OCI-LY1 (cell line): ENCODE measurements at regions not wholly inside any gene's neighbourhood (a gene's known extent, or its start where the extent isn't known, plus 50 kb on each side); places are given as distances from the start of the nearest gene placed in this dataset.
A peak's percentile ranks its signal among the peaks of the same experiment; 100 is the strongest.

Experiments used
- H2AFZ ChIP-seq: fragments of 200-600 bp; sonication (generic), shearing (Covaris generic); 2 replicates; pipeline ENCODE4 v1.6.0; 2014; ENCODE audit warnings: antibody characterized with exemption, mild to moderate bottlenecking, low read length
- H3F3A ChIP-seq: fragments of 200-600 bp; sonication (generic), shearing (Covaris generic); 2 replicates; pipeline ENCODE4 v1.6.0; 2014; ENCODE audit warnings: mild to moderate bottlenecking, antibody characterized with exemption, low read length, moderate library complexity; ENCODE audit not compliant: insufficient read depth
- H3K27ac ChIP-seq: fragments of 200-600 bp; sonication (generic); 2 replicates; pipeline ENCODE4 v1.5.1; 2014; ENCODE audit warnings: low read length, mixed run types, mild to moderate bottlenecking, low read depth; ENCODE audit not compliant: poor library complexity, severe bottlenecking
- H3K27me3 ChIP-seq: fragments of 200-600 bp; sonication (generic); 2 replicates; pipeline ENCODE4 v1.6.0; 2014; ENCODE audit warnings: antibody characterized with exemption, mild to moderate bottlenecking, low read length, moderate library complexity; ENCODE audit not compliant: insufficient read depth
- H3K36me3 ChIP-seq: fragments of 200-600 bp; sonication (generic); 2 replicates; pipeline ENCODE4 v1.6.1; 2014; ENCODE audit warnings: mild to moderate bottlenecking, antibody characterized with exemption, low read length, moderate library complexity, mixed read lengths; ENCODE audit not compliant: insufficient read depth
- H3K4me1 ChIP-seq: fragments of 200-600 bp; sonication (generic); 2 replicates; pipeline ENCODE4 v1.5.1; 2014; ENCODE audit warnings: mild to moderate bottlenecking, low read length, moderate library complexity; ENCODE audit not compliant: insufficient read depth, severe bottlenecking
- H3K4me2 ChIP-seq: fragments of 200-600 bp; sonication (generic), shearing (Covaris generic); 2 replicates; pipeline ENCODE4 v1.6.1; 2014; ENCODE audit warnings: low read length
- H3K4me3 ChIP-seq: fragments of 200-600 bp; sonication (generic); 2 replicates; pipeline ENCODE4 v1.5.1; 2014; ENCODE audit warnings: low read length, low read depth, mild to moderate bottlenecking, mixed read lengths; ENCODE audit not compliant: poor library complexity, severe bottlenecking
- H3K79me2 ChIP-seq: fragments of 200-600 bp; shearing (Covaris generic); 2 replicates; pipeline ENCODE4 v1.6.1; 2016; ENCODE audit warnings: mixed run types, low read length, mixed read lengths; ENCODE audit not compliant: insufficient read depth
- H3K9ac ChIP-seq: fragments of 200-600 bp; sonication (generic), shearing (Covaris generic); 2 replicates; pipeline ENCODE4 v1.6.1; 2014; ENCODE audit warnings: mild to moderate bottlenecking, low read length, mixed read lengths
- H3K9me2 ChIP-seq: fragments of 200-600 bp; sonication (generic), shearing (Covaris generic); 2 replicates; pipeline ENCODE4 v1.6.1; 2014; ENCODE audit warnings: low read depth, mild to moderate bottlenecking, low read length, mixed read lengths
- H3K9me3 ChIP-seq: fragments of 200-600 bp; shearing (Covaris generic); 2 replicates; pipeline ENCODE4 v1.6.1; 2014; ENCODE audit warnings: low read length, mixed read lengths
- H4K20me1 ChIP-seq: fragments of 200-600 bp; sonication (generic), shearing (Covaris generic); 2 replicates; pipeline ENCODE4 v1.6.0; 2016; ENCODE audit warnings: mild to moderate bottlenecking, low read length; ENCODE audit not compliant: insufficient read depth
- EZH2 ChIP-seq: fragments of 200-600 bp; sonication (generic), shearing (Covaris generic); IDR thresholded peaks from 2 replicates; pipeline ENCODE4 v1.8.0; 2017; ENCODE audit warnings: borderline replicate concordance, mixed run types, mild to moderate bottlenecking, antibody characterized with exemption, low read length, moderate library complexity, mixed read lengths
- TF ChIP-seq, protein P1 (sequence below): fragments of 200-600 bp; sonication (generic), shearing (Covaris generic); IDR thresholded peaks from 2 replicates; pipeline ENCODE4 v1.5.1; 2017; ENCODE audit warnings: mild to moderate bottlenecking, antibody characterized with exemption, low read length, moderate library complexity, mixed read lengths

DNA sequence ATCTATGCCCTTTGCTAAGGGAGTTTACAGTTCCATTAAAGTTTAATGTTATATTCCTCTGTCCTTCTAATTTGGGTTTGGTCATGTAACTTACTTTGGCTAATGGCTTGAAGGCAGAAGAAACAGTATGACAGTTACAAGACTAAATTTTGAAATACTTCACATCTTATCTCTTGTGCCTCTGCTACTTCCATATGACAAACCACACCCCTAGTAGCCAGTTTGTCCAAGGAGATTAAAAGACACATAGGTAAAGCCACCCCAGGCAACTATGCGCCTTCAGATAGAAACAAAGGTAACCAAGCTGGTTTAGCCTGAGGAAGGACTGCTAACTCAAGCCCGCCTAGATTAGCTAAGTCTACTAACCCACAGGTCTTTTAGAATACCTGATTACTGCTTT, 273.4 kb upstream of the MIR17HG start:
- Histone ChIP-seq H3K36me3 (no peaks in the 10 kb centered on the region), H3K9me3 (no peaks in the 10 kb centered on the region), H3K9ac (no peak overlapping the region), H3K27me3 (no peaks in the 10 kb centered on the region), H3K27ac (no peak overlapping the region), H3K4me3 (no peak overlapping the region), H4K20me1 (no peaks in the 10 kb centered on the region), H3K79me2 (no peaks in the 10 kb centered on the region), H3K4me1 (no peaks in the 10 kb centered on the region), H2AFZ (no peak overlapping the region), H3K4me2 (no peak overlapping the region), H3K9me2 (no peaks in the 10 kb centered on the region), H3F3A (no peaks in the 10 kb centered on the region)
- TF ChIP-seq EZH2 = no peak
- TF ChIP-seq, protein P1, sequence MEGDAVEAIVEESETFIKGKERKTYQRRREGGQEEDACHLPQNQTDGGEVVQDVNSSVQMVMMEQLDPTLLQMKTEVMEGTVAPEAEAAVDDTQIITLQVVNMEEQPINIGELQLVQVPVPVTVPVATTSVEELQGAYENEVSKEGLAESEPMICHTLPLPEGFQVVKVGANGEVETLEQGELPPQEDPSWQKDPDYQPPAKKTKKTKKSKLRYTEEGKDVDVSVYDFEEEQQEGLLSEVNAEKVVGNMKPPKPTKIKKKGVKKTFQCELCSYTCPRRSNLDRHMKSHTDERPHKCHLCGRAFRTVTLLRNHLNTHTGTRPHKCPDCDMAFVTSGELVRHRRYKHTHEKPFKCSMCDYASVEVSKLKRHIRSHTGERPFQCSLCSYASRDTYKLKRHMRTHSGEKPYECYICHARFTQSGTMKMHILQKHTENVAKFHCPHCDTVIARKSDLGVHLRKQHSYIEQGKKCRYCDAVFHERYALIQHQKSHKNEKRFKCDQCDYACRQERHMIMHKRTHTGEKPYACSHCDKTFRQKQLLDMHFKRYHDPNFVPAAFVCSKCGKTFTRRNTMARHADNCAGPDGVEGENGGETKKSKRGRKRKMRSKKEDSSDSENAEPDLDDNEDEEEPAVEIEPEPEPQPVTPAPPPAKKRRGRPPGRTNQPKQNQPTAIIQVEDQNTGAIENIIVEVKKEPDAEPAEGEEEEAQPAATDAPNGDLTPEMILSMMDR = no peak

DNA sequence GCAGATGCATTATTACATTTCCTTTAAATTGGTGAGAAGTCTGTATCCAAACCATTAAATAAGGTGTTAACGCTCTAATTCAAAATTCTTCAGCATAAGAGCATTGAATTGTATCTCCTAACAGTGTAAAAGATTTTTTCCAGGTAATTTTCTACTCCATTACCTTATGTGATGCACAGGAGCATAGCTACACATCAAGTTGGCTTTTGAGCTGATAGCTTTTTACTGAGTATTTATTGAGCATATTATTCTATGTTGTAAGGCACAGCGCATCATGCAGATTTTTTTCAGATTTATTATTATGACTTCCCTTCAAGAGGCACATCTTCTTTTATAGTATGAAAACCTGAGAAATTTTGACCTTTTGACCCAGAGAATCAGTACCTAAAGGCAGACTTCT, 270.7 kb upstream of the MIR17HG start:
- Histone ChIP-seq H3K27me3 (no peaks in the 10 kb centered on the region), H3K27ac (no peak overlapping the region), H3K4me1 (no peaks in the 10 kb centered on the region), H3K4me2 (no peak overlapping the region), H3K36me3 (no peaks in the 10 kb centered on the region), H3F3A (no peaks in the 10 kb centered on the region), H3K9me3 (no peaks in the 10 kb centered on the region), H2AFZ (no peak overlapping the region), H3K4me3 (no peak overlapping the region), H3K79me2 (no peaks in the 10 kb centered on the region), H3K9me2 (no peaks in the 10 kb centered on the region), H3K9ac (no peak overlapping the region), H4K20me1 (no peaks in the 10 kb centered on the region)
- no peak for TF ChIP-seq EZH2
- TF ChIP-seq, protein P1 = no peak

DNA sequence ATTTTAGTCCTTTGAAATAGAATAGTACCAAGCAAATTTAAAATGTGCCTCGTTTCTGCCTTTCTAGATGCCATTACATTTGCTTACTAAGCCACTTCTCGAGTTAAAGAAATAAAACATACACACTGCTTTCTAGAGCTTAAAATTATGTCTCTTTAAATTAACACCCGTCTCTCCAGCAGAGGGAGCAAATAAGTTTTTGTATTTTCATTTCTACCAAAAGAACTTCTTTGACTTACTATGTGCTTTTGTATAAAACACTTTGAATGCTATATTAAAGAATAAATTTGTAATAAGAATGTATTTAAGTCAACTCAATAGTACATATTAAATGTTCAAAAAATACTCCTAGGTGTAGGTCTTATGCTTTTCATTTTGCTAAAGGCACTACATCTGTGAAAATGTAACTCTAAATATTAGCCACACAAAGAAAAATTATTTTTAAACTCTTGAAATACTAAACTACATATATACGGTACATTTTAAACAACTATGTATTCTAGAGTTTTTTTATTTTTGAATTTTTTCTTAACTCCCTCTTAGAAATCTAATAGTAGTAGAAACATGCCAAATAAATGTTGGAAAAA, 269.3 kb upstream of the MIR17HG start:
- H3K9me2 ChIP-seq = no peaks in the 10 kb centered on the region
- TF ChIP-seq EZH2 = no peak
- TF ChIP-seq, protein P1 = peak; percentile 49
- no peaks in the 10 kb centered on the region for H3K27me3 ChIP-seq
- H3K27ac ChIP-seq = no peak overlapping the region
- no peaks in the 10 kb centered on the region for H3K9me3 ChIP-seq
- H4K20me1 ChIP-seq = no peaks in the 10 kb centered on the region
- no peak overlapping the region for H3K4me2 ChIP-seq
- H2AFZ ChIP-seq = no peak overlapping the region
- H3K9ac ChIP-seq = no peak overlapping the region
- H3K79me2 ChIP-seq = no peaks in the 10 kb centered on the region
- no peak overlapping the region for H3K4me3 ChIP-seq
- H3K4me1 ChIP-seq = no peaks in the 10 kb centered on the region
- no peaks in the 10 kb centered on the region for H3F3A ChIP-seq
- H3K36me3 ChIP-seq = no peaks in the 10 kb centered on the region
